ENCODE measurements at regions not wholly inside any gene's neighbourhood (a gene's known extent, or its start where the extent isn't known, plus 50 kb on each side); places are given as distances from the start of the nearest gene placed in this dataset.

- no peak for TF ChIP-seq CTCF (IDR thresholded peaks at IDR 0.05; ENCODE audit: insufficient read depth, low read length, poor library complexity, severe bottlenecking)
- Histone ChIP-seq H3K27me3 (ENCODE audit: control insufficient read depth, insufficient read depth, low read length) (no peaks in the 10 kb centered on the region), H3K36me3 (ENCODE audit: control insufficient read depth, insufficient read depth, low read length) (no peaks in the 10 kb centered on the region), H3K4me3 (ENCODE audit: low read depth, low read length) (no peak overlapping the region)
- no peak for DNase-seq (ENCODE audit: low read depth)
Measured at GRCh38 chr4:100728861-100729260, 211.0 kb upstream of the EMCN start.

GRCh38 chr4:100722866-100723459, 205.1 kb upstream of the EMCN start:
- H3K27me3 ChIP-seq (ENCODE audit: control insufficient read depth, insufficient read depth, low read length), result no peaks in the 10 kb centered on the region
- DNase-seq (ENCODE audit: low read depth), result no peak
- H3K4me3 ChIP-seq (ENCODE audit: low read depth, low read length), result no peak overlapping the region
- no peaks in the 10 kb centered on the region for H3K36me3 ChIP-seq (ENCODE audit: control insufficient read depth, insufficient read depth, low read length)
- TF ChIP-seq CTCF (IDR thresholded peaks at IDR 0.05; ENCODE audit: insufficient read depth, low read length, poor library complexity, severe bottlenecking), result no peak

GRCh38 chr4:100722133-100722532, 204.3 kb upstream of the EMCN start:
- Histone ChIP-seq H3K27me3 (ENCODE audit: control insufficient read depth, insufficient read depth, low read length) (no peaks in the 10 kb centered on the region), H3K4me3 (ENCODE audit: low read depth, low read length) (no peak overlapping the region), H3K36me3 (ENCODE audit: control insufficient read depth, insufficient read depth, low read length) (no peaks in the 10 kb centered on the region)
- no peak for DNase-seq (ENCODE audit: low read depth)
- TF ChIP-seq CTCF (IDR thresholded peaks at IDR 0.05; ENCODE audit: insufficient read depth, low read length, poor library complexity, severe bottlenecking), result no peak

GRCh38 chr4:100721490-100721889, 203.7 kb upstream of the EMCN start:
- H3K36me3 ChIP-seq (ENCODE audit: control insufficient read depth, insufficient read depth, low read length), result no peaks in the 10 kb centered on the region

DNA sequence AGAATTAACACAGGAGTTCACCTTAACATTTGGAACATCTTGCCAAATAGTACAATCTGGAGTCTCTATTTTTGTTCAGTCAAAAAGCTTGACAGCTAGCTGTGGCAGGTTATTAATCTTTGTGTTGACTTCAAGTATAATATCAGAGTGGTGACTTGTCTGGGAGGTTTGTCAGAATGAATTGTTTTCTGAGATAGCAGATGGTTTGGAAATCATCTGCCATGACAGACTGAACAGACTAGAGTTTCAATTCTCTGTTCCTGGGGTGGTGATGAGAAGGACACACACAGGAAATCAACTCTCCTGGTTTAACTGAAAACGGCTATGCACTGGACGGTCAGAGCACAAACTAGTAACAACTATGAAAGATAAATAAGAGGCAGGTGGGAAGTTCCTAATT, 203.3 kb upstream of the EMCN start:
- no peak for DNase-seq (ENCODE audit: low read depth)
- Histone ChIP-seq H3K4me3 (ENCODE audit: low read depth, low read length) (no peak overlapping the region), H3K27me3 (ENCODE audit: control insufficient read depth, insufficient read depth, low read length) (no peaks in the 10 kb centered on the region), H3K36me3 (ENCODE audit: control insufficient read depth, insufficient read depth, low read length) (no peaks in the 10 kb centered on the region)
- no peak for TF ChIP-seq CTCF (IDR thresholded peaks at IDR 0.05; ENCODE audit: insufficient read depth, low read length, poor library complexity, severe bottlenecking)

More at GRCh38 chr4:100721490-100721889, 203.7 kb upstream of the EMCN start:
- no peak for DNase-seq (ENCODE audit: low read depth)
- Histone ChIP-seq H3K27me3 (ENCODE audit: control insufficient read depth, insufficient read depth, low read length) (no peaks in the 10 kb centered on the region), H3K4me3 (ENCODE audit: low read depth, low read length) (no peak overlapping the region)
- no peak for TF ChIP-seq CTCF (IDR thresholded peaks at IDR 0.05; ENCODE audit: insufficient read depth, low read length, poor library complexity, severe bottlenecking)

DNA sequence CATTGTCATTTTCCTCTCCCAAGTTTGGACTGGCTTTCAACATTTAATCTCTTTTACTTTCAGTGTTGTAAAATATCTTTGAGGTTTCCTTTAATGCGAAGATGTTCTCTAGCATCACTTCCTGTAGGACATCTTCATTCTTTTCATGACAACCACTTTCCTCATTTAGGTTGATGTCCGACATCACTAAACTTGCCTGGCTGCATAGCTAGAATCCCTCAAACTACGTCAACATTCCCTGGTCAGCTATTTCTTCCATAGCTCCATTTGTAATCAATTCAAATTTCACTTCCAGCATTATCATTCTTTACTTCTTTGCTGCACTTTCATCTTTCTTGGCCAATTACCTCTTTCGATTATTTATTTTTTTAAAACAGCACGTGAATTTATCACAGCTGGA, 198.6 kb upstream of the EMCN start:
- DNase-seq (ENCODE audit: low read depth), result no peak
- Histone ChIP-seq H3K36me3 (ENCODE audit: control insufficient read depth, insufficient read depth, low read length) (no peaks in the 10 kb centered on the region), H3K4me3 (ENCODE audit: low read depth, low read length) (no peak overlapping the region), H3K27me3 (ENCODE audit: control insufficient read depth, insufficient read depth, low read length) (no peaks in the 10 kb centered on the region)
- TF ChIP-seq CTCF (IDR thresholded peaks at IDR 0.05; ENCODE audit: insufficient read depth, low read length, poor library complexity, severe bottlenecking), result no peak
